Astrocyte of the cerebellum (primary cell): ENCODE measurements at regions not wholly inside any gene's neighbourhood (a gene's known extent, or its start where the extent isn't known, plus 50 kb on each side); places are given as distances from the start of the nearest gene placed in this dataset.

Experiments used
- DNase-seq: peaks from one replicate; pipeline ENCODE4 v3.0.0-alpha.2; 2011; ENCODE audit warnings: low read depth
- H3K4me3 ChIP-seq: 2 replicates; pipeline ENCODE4 v1.5.1; 2011; ENCODE audit warnings: mild to moderate bottlenecking, low read depth, low read length, moderate library complexity
- CTCF ChIP-seq: IDR thresholded peaks from 2 replicates; pipeline ENCODE4 v1.5.1; 2012; ENCODE audit warnings: low read length, low read depth, moderate library complexity, mild to moderate bottlenecking; ENCODE audit errors: missing control alignments
- in situ Hi-C: cut with HindIII; loops from 2 replicates; pipeline ENCODE4 v1.10.0; 2017; ENCODE audit warnings: low sequenced_read_pairs

DNA sequence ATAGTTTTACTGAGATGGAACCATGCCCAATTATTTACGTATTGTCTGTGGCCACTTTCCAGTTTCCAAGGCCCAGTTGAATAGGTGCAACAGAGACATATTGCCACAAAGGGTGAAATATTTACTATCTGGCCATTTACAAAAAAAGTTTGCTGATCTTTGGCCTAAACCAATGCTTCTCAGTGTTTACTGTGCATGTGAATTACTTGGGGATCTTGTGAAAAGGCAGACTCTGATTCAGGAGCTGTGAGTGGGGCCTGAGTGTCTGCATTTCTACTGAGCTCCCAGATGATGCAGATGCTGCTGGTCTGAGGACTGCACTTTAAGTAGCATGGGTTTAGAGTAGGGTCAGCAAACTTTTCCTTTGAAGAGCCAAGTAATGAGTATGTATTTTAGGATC is 94.1 kb upstream of the PDE5A start:
- in situ Hi-C loops: no loop called here
- TF ChIP-seq CTCF: no peak
- no peak overlapping the region for H3K4me3 ChIP-seq
- DNase-seq: no peak

DNA sequence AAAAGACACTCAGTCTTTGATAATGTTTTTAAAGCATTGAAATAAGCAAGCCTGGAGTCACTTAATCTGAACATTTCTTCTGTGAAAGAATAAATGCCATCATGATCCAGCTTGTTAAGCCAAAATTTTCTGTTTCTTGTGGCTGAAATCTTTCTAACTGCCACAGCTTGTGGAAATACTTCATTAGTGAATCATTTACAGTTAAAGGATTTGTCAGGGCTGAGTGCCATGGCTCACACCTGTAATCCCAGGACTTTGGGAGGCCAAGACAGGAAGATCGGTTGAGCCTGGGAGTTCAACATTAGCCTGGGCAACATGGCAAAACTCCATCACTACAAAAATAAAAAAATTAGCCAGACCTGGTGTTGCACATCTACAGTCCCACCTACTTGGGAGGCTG is 93.3 kb upstream of the PDE5A start:
- no peak overlapping the region for H3K4me3 ChIP-seq
- TF ChIP-seq CTCF: no peak
- in situ Hi-C loops: no loop called here
- no peak for DNase-seq

DNA sequence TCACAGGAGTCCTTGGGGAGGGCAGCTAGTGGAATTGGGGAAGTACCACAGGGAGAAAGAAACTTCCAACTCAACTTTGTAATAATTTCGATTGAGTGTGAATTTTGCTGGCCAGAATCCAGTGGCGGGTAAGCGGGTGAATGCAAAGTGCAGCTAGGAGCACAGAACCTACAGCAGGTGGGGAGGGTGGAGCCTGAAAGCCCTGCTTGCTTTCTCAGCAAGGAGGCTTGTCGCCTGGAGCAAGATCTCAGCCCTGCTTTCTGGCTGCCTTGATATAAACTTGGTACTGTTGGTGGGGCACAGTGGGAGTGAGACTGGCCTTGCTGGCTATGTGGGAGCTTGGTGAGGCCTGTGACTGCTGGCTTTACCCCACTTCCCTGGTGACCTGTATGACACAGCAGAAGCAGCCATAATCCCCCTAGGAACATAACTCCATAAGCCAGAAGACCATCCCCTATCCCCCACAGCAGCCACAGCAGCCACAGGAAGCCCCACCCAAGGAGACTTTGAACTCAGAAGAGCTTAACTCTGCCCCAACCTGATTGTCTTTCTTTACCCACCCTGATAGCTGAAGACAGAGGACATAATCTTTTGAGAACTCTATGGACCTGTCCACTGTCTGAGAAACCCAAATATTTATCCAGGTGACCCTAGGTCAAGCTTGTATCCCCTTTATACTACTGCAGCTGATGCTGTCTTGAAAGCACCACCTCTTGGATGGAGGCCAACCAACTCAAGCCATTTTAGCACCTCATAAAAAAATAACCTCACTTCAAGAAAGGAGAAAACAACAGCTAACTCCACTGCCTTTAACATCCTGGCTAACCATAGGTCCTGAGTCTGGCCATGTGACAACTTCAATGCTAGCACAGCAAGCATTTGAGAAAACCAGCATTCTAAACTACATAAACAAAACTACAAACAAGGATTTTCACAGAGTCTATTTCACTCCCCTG is 87.2 kb upstream of the PDE5A start:
- in situ Hi-C loops: no loop called here
- no peak for DNase-seq
- no peak for TF ChIP-seq CTCF
- H3K4me3 ChIP-seq: no peak overlapping the region

- in situ Hi-C loops: no loop called here
- H3K4me3 ChIP-seq: no peak overlapping the region
- no peak for DNase-seq
- TF ChIP-seq CTCF: no peak
Observed at GRCh38 chr4:119709418-119709817, 80.8 kb upstream of the PDE5A start.

- in situ Hi-C loops: no loop called here
- TF ChIP-seq CTCF: no peak
- H3K4me3 ChIP-seq: no peak overlapping the region
- no peak for DNase-seq
Observed at GRCh38 chr4:119707336-119707735, 78.7 kb upstream of the PDE5A start.

GRCh38 chr4:119706804-119707203 is 78.2 kb upstream of the PDE5A start:
- in situ Hi-C loops: no loop called here
- no peak overlapping the region for H3K4me3 ChIP-seq
- no peak for DNase-seq
- TF ChIP-seq CTCF: no peak
